Dermis microvascular lymphatic vessel endothelial cell (primary cell): ENCODE measurements at regions not wholly inside any gene's neighbourhood (a gene's known extent, or its start where the extent isn't known, plus 50 kb on each side); places are given as distances from the start of the nearest gene placed in this dataset.
A peak's percentile ranks its signal among the peaks of the same experiment; 100 is the strongest.
"Not testable (repeated sequence)": the region's sequence is repeated elsewhere in the genome, so short reads cannot be mapped to it uniquely, and the experiment has no call there.

Source experiments
- DNase-seq, 2 donors: peaks; one replicate each; pipeline versions ENCODE4 v3.0.0 to v3.0.0-alpha.2; 2010; ENCODE audit warnings: low read depth in 2 of 2

- DNase-seq, result no peak
These were observed 109.6 kb downstream of the CTNND1 start for GRCh38 chr11:57871231-57871630.

GRCh38 chr11:57873196-57873911, 111.8 kb downstream of the CTNND1 start:
- no peak for DNase-seq

GRCh38 chr11:57874981-57875380, 113.4 kb downstream of the CTNND1 start:
- DNase-seq, result no peak

GRCh38 chr11:57881647-57882046, 120.0 kb downstream of the CTNND1 start:
- no peak for DNase-seq

GRCh38 chr11:57883630-57884029, 122.0 kb downstream of the CTNND1 start:
- no peak for DNase-seq

GRCh38 chr11:57885298-57886050, 123.9 kb downstream of the CTNND1 start:
- peak; percentile 15 to 42 for DNase-seq

- no peak for DNase-seq
These were observed 126.8 kb downstream of the CTNND1 start for GRCh38 chr11:57888386-57888785.

- no peak for DNase-seq
These were observed 128.9 kb downstream of the CTNND1 start for GRCh38 chr11:57890521-57890920.

- DNase-seq, result not testable (repeated sequence)
These were observed 130.5 kb upstream of the OR9Q1 start for GRCh38 chr11:57893200-57893599.

GRCh38 chr11:57896361-57897145, 127.1 kb upstream of the OR9Q1 start:
- no peak for DNase-seq

GRCh38 chr11:57899378-57899777, 124.3 kb upstream of the OR9Q1 start:
- no peak for DNase-seq

GRCh38 chr11:57900320-57900719, 123.4 kb upstream of the OR9Q1 start:
- DNase-seq, result no peak

GRCh38 chr11:57901278-57901677, 122.4 kb upstream of the OR9Q1 start:
- no peak for DNase-seq

- DNase-seq, result no peak
These were observed 121.9 kb upstream of the OR9Q1 start for GRCh38 chr11:57901756-57902155.

- DNase-seq, result no peak
These were observed 120.7 kb upstream of the OR9Q1 start for GRCh38 chr11:57903011-57903410.

- DNase-seq, result no peak
These were observed 120.1 kb upstream of the OR9Q1 start for GRCh38 chr11:57903441-57904123.

- DNase-seq, result no peak
These were observed 119.3 kb upstream of the OR9Q1 start for GRCh38 chr11:57904376-57904775.

- no peak for DNase-seq
These were observed 118.2 kb upstream of the OR9Q1 start for GRCh38 chr11:57905439-57905838.

- DNase-seq, result not testable (repeated sequence)
These were observed 115.3 kb upstream of the OR9Q1 start for GRCh38 chr11:57908399-57908798.

GRCh38 chr11:57911522-57911921, 112.2 kb upstream of the OR9Q1 start:
- not testable (repeated sequence) for DNase-seq
